GM23338 (cell line): ENCODE measurements at regions not wholly inside any gene's neighbourhood (a gene's known extent, or its start where the extent isn't known, plus 50 kb on each side); places are given as distances from the start of the nearest gene placed in this dataset.
"Not testable (repeated sequence)": the region's sequence is repeated elsewhere in the genome, so short reads cannot be mapped to it uniquely, and the experiment has no call there.

Source experiments
- EZH2 ChIP-seq: fragments of 200-600 bp; sonication (generic); IDR thresholded peaks from one replicate; pipeline ENCODE4 v1.8.0; 2017; ENCODE audit warnings: antibody characterized with exemption, mild to moderate bottlenecking, low read depth; ENCODE audit not compliant: unreplicated experiment
- EZH2phosphoT487 ChIP-seq: fragments of 200-600 bp; sonication (generic); IDR thresholded peaks from one replicate; pipeline ENCODE4 v1.8.1; 2018; ENCODE audit warnings: antibody characterized with exemption; ENCODE audit not compliant: unreplicated experiment
- TF ChIP-seq, protein P1 (sequence below), 2 experiments: fragments of 200-600 bp in 1 of 2; sonication (generic) in 1 of 2; conservative IDR thresholded peaks; 2 replicates each; pipeline versions ENCODE4 v1.5.1 to v1.6.1; 2016 to 2017; ENCODE audit warnings: antibody characterized with exemption in 2 of 2, low read depth in 2 of 2, mild to moderate bottlenecking in 2 of 2, moderate library complexity in 1 of 2
- TF ChIP-seq, protein P2 (sequence below): IDR thresholded peaks from one replicate; pipeline ENCODE4 v1.6.1; 2018; ENCODE audit warnings: antibody characterized with exemption; ENCODE audit not compliant: unreplicated experiment

DNA sequence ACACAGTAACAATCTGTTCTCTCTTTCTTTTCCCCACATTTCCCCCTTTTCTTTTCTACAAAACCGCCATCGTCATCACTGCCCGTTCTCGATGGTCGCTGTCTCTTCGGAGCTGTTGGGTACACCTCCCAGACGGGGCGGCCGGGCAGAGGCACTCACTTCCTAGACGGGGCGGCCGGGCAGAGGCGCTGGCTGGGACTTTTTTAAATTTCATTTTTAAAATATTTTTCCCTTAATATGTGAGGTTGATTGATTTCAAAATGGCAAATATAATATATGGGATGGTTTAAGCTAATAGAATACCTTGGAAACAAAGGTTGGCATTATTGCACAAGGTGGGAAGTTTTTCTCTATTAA is 427.1 kb upstream of the OR4E1 start:
- not testable (repeated sequence) for TF ChIP-seq EZH2, EZH2phosphoT487
- TF ChIP-seq, protein P1, sequence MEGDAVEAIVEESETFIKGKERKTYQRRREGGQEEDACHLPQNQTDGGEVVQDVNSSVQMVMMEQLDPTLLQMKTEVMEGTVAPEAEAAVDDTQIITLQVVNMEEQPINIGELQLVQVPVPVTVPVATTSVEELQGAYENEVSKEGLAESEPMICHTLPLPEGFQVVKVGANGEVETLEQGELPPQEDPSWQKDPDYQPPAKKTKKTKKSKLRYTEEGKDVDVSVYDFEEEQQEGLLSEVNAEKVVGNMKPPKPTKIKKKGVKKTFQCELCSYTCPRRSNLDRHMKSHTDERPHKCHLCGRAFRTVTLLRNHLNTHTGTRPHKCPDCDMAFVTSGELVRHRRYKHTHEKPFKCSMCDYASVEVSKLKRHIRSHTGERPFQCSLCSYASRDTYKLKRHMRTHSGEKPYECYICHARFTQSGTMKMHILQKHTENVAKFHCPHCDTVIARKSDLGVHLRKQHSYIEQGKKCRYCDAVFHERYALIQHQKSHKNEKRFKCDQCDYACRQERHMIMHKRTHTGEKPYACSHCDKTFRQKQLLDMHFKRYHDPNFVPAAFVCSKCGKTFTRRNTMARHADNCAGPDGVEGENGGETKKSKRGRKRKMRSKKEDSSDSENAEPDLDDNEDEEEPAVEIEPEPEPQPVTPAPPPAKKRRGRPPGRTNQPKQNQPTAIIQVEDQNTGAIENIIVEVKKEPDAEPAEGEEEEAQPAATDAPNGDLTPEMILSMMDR (conservative IDR thresholded peaks at IDR 0.05; ENCODE audit: low read depth in 2 of 2) = not testable (repeated sequence)
- TF ChIP-seq, protein P2, sequence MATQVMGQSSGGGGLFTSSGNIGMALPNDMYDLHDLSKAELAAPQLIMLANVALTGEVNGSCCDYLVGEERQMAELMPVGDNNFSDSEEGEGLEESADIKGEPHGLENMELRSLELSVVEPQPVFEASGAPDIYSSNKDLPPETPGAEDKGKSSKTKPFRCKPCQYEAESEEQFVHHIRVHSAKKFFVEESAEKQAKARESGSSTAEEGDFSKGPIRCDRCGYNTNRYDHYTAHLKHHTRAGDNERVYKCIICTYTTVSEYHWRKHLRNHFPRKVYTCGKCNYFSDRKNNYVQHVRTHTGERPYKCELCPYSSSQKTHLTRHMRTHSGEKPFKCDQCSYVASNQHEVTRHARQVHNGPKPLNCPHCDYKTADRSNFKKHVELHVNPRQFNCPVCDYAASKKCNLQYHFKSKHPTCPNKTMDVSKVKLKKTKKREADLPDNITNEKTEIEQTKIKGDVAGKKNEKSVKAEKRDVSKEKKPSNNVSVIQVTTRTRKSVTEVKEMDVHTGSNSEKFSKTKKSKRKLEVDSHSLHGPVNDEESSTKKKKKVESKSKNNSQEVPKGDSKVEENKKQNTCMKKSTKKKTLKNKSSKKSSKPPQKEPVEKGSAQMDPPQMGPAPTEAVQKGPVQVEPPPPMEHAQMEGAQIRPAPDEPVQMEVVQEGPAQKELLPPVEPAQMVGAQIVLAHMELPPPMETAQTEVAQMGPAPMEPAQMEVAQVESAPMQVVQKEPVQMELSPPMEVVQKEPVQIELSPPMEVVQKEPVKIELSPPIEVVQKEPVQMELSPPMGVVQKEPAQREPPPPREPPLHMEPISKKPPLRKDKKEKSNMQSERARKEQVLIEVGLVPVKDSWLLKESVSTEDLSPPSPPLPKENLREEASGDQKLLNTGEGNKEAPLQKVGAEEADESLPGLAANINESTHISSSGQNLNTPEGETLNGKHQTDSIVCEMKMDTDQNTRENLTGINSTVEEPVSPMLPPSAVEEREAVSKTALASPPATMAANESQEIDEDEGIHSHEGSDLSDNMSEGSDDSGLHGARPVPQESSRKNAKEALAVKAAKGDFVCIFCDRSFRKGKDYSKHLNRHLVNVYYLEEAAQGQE = not testable (repeated sequence)
